ENCODE measurements at regions not wholly inside any gene's neighbourhood (a gene's known extent, or its start where the extent isn't known, plus 50 kb on each side); places are given as distances from the start of the nearest gene placed in this dataset.

- TF ChIP-seq CTCF (IDR thresholded peaks at IDR 0.05) (no peak), POLR2A (IDR thresholded peaks at IDR 0.05) (no peak)
These were observed 59.9 kb upstream of the LRPPRC start for GRCh38 chr2:44055664-44056063.
